ENCODE measurements at regions not wholly inside any gene's neighbourhood (a gene's known extent, or its start where the extent isn't known, plus 50 kb on each side); places are given as distances from the start of the nearest gene placed in this dataset.
"Not testable (repeated sequence)": the region's sequence is repeated elsewhere in the genome, so short reads cannot be mapped to it uniquely, and the experiment has no call there.

DNA sequence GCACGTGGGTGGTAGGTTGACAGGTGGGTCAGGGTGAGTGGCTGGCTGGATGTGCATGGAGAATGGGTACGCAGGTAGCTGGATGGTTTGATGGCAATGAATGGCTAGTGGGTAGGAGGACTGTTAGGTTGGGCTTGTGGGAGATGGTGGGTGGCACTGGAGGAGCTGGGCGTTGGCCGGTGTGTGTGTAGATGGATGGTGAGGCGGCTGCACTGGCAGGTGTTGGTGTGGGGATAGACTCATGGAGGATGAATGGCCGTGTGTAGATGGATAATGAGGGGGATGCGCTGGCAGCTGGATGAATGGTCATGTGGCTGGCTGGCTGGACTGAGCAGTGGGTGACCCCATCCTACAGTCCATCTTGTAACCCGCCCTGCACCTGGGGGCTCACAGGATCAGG is 95.2 kb upstream of the LRPAP1 start:
- TF ChIP-seq, protein P1, sequence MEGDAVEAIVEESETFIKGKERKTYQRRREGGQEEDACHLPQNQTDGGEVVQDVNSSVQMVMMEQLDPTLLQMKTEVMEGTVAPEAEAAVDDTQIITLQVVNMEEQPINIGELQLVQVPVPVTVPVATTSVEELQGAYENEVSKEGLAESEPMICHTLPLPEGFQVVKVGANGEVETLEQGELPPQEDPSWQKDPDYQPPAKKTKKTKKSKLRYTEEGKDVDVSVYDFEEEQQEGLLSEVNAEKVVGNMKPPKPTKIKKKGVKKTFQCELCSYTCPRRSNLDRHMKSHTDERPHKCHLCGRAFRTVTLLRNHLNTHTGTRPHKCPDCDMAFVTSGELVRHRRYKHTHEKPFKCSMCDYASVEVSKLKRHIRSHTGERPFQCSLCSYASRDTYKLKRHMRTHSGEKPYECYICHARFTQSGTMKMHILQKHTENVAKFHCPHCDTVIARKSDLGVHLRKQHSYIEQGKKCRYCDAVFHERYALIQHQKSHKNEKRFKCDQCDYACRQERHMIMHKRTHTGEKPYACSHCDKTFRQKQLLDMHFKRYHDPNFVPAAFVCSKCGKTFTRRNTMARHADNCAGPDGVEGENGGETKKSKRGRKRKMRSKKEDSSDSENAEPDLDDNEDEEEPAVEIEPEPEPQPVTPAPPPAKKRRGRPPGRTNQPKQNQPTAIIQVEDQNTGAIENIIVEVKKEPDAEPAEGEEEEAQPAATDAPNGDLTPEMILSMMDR (IDR thresholded peaks at IDR 0.05): not testable (repeated sequence)
- TF ChIP-seq POLR2A (IDR thresholded peaks at IDR 0.05): not testable (repeated sequence)

Data from body of pancreas (tissue), 4 donors.